HFF-Myc (cell line): ENCODE measurements at regions not wholly inside any gene's neighbourhood (a gene's known extent, or its start where the extent isn't known, plus 50 kb on each side); places are given as distances from the start of the nearest gene placed in this dataset.

ENCODE experiments used
- DNase-seq: peaks from one replicate; pipeline ENCODE4 v3.0.0-alpha.2; 2011; ENCODE audit warnings: low read depth; ENCODE audit errors: extremely low read depth
- H3K4me3 ChIP-seq: replicated peaks from 2 replicates; pipeline ENCODE4 v1.5.1; 2011; ENCODE audit warnings: low read depth, mild to moderate bottlenecking, control low read depth, low read length
- TF ChIP-seq, protein P1 (sequence below): IDR thresholded peaks from 2 replicates; pipeline ENCODE4 v1.5.1; 2012; ENCODE audit warnings: mild to moderate bottlenecking, low read depth, low read length, control low read depth; ENCODE audit errors: missing control alignments

DNA sequence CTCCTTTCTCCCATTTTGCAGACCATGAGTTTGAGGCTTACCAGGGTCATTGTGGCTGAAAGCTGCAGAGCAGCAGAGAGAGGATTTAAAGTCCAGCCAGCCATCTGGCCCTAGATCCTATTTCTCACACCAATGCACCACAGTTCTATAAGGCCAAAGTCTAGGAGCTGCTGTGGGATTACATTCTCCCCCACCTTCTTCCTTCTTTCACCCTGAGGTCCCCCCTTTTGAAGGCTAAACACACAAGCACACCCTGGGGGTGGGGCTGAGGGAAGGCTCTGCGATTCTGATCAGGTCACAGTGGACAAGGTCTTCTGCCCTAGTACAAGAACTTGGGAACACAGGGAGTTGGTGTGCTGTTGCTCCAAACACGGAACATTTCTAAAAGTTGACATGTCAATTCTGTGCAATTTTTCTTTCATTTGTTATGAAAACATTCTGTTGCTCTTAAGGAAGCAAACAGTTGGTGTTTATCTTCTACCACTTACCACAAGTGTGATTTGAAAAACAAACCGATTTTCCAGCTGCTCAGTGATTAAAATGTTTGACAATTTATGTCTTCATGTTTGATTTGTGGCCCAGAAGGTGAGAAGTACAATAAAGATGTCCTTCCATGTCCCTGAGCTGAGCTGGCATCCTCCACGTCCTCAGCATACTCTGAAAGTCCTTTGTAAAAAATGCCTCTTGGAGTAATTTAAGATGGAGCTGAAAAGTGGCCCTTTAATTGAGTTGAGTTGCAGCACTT is 271.6 kb upstream of the PPP2R2D start:
- TF ChIP-seq, protein P1, sequence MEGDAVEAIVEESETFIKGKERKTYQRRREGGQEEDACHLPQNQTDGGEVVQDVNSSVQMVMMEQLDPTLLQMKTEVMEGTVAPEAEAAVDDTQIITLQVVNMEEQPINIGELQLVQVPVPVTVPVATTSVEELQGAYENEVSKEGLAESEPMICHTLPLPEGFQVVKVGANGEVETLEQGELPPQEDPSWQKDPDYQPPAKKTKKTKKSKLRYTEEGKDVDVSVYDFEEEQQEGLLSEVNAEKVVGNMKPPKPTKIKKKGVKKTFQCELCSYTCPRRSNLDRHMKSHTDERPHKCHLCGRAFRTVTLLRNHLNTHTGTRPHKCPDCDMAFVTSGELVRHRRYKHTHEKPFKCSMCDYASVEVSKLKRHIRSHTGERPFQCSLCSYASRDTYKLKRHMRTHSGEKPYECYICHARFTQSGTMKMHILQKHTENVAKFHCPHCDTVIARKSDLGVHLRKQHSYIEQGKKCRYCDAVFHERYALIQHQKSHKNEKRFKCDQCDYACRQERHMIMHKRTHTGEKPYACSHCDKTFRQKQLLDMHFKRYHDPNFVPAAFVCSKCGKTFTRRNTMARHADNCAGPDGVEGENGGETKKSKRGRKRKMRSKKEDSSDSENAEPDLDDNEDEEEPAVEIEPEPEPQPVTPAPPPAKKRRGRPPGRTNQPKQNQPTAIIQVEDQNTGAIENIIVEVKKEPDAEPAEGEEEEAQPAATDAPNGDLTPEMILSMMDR = no peak
- no peak for DNase-seq
- no peak overlapping the region for H3K4me3 ChIP-seq

DNA sequence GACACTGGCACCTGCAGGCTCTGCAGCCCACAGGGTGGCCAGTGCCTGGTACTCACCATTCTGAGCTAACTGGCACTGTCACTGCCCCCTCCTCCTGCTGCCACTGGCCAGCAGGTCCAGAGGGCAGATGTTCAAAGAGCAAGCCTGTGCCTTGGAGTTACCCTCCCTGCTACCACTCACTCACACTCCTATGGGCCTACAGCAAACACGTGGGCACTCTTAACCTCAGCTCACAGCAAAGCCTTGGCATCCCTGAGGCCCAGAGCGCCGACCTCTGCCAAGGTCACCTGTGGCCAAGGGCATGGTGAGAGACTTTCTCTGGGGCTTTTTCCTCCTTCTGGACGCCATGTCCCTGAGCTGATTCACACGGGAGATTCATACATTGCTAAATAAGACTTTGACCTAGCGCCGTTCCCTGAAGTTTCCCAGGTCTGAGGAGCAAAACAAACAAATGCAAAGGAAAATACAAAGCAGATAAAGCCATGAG is 270.0 kb upstream of the PPP2R2D start:
- DNase-seq = no peak
- TF ChIP-seq, protein P1 = no peak
- no peak overlapping the region for H3K4me3 ChIP-seq

DNA sequence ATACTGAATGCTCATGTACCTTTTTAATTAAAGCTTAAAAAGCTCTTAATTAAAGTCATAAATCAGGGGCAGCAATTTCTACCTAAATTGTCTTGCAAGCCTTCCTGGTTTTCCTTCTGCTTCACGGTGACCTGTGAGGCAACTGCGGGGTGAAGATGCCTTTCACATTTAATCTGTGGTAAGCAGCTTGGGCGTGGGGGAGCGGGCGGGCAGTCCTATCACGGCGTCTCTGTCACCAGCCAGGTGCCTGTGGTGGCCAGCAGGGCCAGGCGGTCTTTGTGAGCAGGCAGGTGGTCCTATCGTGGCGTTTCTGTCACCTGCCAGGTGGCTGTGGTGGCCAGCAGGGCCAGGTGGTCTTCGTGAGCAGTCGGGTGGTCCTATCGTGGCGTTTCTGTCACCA is 269.2 kb upstream of the PPP2R2D start:
- no peak overlapping the region for H3K4me3 ChIP-seq
- TF ChIP-seq, protein P1 = no peak
- DNase-seq = no peak

DNA sequence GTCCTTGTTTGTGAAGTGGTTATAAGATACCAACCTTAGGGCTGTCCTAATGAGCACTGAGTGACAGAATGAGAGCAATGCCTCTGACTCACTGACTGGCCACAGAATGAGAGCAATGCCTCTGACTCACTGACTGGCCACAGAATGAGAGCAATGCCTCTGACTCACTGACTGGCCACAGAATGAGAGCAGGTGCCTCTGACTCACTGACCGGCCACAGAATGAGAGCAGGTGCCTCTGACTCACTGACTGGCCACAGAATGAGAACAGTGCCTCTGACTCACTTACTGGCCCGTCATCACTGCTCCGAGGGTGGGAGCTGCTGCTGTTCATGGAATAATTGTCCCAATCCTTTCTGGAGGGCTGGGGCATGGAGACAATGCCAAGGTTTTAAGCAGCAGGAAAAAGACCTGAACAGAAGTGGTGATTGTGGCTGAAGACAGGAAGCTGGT is 265.2 kb upstream of the PPP2R2D start:
- no peak for DNase-seq
- TF ChIP-seq, protein P1 = no peak
- H3K4me3 ChIP-seq = no peak overlapping the region

DNA sequence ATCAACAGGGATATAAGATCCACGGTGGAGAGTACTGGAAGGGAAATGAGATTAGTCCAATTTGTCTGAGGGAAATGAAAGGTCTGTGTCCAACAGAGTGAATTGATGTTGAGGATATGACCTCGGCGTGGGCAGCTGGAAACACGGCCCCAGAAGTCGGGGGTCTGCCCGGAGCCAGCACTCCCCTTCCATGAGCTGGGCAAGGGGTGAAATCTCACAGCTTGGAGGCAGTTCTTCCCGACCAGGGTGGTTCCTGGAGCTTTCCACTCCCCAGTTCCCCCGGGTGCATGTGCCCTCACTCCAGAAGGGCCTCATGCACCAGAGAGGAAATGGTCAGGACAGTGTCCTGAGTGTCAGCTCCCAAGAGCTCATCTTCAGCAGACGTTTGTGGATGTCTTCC is 264.7 kb upstream of the PPP2R2D start:
- no peak overlapping the region for H3K4me3 ChIP-seq
- TF ChIP-seq, protein P1 = no peak
- DNase-seq = no peak

DNA sequence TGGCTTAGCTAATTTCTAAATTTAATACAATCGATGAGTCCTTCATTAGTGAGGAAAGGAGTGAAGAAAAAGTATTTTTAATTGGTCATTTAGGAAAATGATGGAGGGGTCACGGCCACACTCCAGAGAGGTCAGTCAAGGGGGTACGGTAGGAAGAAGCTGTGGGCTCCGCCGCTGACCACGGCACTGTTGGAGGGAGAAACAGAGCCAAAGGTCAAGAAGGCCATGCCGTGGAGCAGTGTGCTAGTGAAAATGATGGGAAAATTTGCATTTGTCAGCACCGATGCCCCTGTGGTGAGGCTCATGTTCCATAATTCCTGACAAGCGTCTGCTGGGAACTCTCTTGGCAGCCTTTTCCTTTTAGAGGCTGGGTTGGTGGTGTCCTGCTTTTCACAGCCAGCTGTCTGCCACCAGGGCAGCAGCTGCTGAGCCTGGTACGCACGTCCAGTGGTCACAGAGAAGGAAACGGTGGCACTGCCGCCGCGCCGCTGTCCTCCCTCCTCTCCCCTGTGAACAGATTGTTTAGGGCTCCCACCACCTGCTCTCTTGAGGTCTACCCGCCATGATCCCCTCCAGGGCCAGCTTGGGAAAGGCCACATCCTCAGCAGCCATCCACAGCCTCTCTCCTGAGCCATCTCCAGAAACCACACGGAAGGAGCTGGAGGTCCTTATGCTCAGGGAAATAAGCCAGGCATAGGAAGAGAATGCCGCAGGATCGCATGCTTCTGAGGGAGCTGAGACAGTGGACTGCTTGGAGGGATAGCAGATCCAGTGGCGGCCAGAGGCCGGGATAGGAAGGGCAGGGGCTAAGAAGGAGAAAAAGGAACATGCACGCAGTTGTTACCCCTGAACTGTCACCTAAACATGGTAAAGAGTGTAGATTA is 263.7 kb upstream of the PPP2R2D start:
- H3K4me3 ChIP-seq = no peak overlapping the region
- DNase-seq = no peak
- TF ChIP-seq, protein P1 = no peak
